Renal cortical epithelial cell (primary cell): ENCODE measurements at regions not wholly inside any gene's neighbourhood (a gene's known extent, or its start where the extent isn't known, plus 50 kb on each side); places are given as distances from the start of the nearest gene placed in this dataset.
"Not testable (repeated sequence)": the region's sequence is repeated elsewhere in the genome, so short reads cannot be mapped to it uniquely, and the experiment has no call there.

Experiments used
- DNase-seq: peaks from one replicate; pipeline ENCODE4 v3.0.0-alpha.2; 2011; ENCODE audit warnings: low read depth

- DNase-seq: no peak
These were observed 1502.1 kb upstream of the ADGRL3 start for GRCh38 chr4:59698041-59698440.

GRCh38 chr4:59700651-59701050 is 1499.5 kb upstream of the ADGRL3 start:
- no peak for DNase-seq

GRCh38 chr4:59704616-59705015 is 1495.5 kb upstream of the ADGRL3 start:
- no peak for DNase-seq

- no peak for DNase-seq
These were observed 1487.7 kb upstream of the ADGRL3 start for GRCh38 chr4:59712470-59712869.

- not testable (repeated sequence) for DNase-seq
These were observed 1475.8 kb upstream of the ADGRL3 start for GRCh38 chr4:59724286-59724685.

GRCh38 chr4:59727745-59728144 is 1472.4 kb upstream of the ADGRL3 start:
- DNase-seq: no peak

GRCh38 chr4:59728496-59728895 is 1471.6 kb upstream of the ADGRL3 start:
- DNase-seq: no peak

GRCh38 chr4:59729321-59729720 is 1470.8 kb upstream of the ADGRL3 start:
- DNase-seq: no peak

GRCh38 chr4:59748433-59748832 is 1451.7 kb upstream of the ADGRL3 start:
- no peak for DNase-seq

- DNase-seq: no peak
These were observed 1440.9 kb upstream of the ADGRL3 start for GRCh38 chr4:59759082-59759825.

- DNase-seq: no peak
These were observed 1437.8 kb upstream of the ADGRL3 start for GRCh38 chr4:59762344-59762743.

- no peak for DNase-seq
These were observed 1429.4 kb upstream of the ADGRL3 start for GRCh38 chr4:59770601-59771264.

- DNase-seq: no peak
These were observed 1427.4 kb upstream of the ADGRL3 start for GRCh38 chr4:59772641-59773139.

- not testable (repeated sequence) for DNase-seq
These were observed 1419.9 kb upstream of the ADGRL3 start for GRCh38 chr4:59780271-59780670.

GRCh38 chr4:59805176-59805575 is 1395.0 kb upstream of the ADGRL3 start:
- no peak for DNase-seq

- DNase-seq: no peak
These were observed 1385.6 kb upstream of the ADGRL3 start for GRCh38 chr4:59814402-59815010.

GRCh38 chr4:59818656-59819055 is 1381.5 kb upstream of the ADGRL3 start:
- no peak for DNase-seq

- DNase-seq: no peak
These were observed 1376.8 kb upstream of the ADGRL3 start for GRCh38 chr4:59823311-59823710.

- no peak for DNase-seq
These were observed 1375.0 kb upstream of the ADGRL3 start for GRCh38 chr4:59825104-59825503.

- DNase-seq: no peak
These were observed 1368.4 kb upstream of the ADGRL3 start for GRCh38 chr4:59831746-59832145.

- no peak for DNase-seq
These were observed 1365.2 kb upstream of the ADGRL3 start for GRCh38 chr4:59834943-59835342.

- DNase-seq: no peak
These were observed 1362.4 kb upstream of the ADGRL3 start for GRCh38 chr4:59837751-59838150.

GRCh38 chr4:59838236-59838635 is 1361.9 kb upstream of the ADGRL3 start:
- no peak for DNase-seq
